Gastroesophageal sphincter (tissue), 4 donors: ENCODE measurements at regions not wholly inside any gene's neighbourhood (a gene's known extent, or its start where the extent isn't known, plus 50 kb on each side); places are given as distances from the start of the nearest gene placed in this dataset.

Experiments
- ATAC-seq: fragments of 150-250 bp; one replicate; pipeline ENCODE4 v1.9.1; 2016; ENCODE audit warnings: mild to moderate bottlenecking, moderate library complexity
- H3K27ac ChIP-seq, 4 donors: fragments of 200-600 bp; sonication (generic) in 3 of 4; 1 replicate in 3 of 4; 2 replicates in 1 of 4; pipeline ENCODE4 v1.5.1; 2016 to 2019
- H3K27me3 ChIP-seq: fragments of 200-600 bp; sonication (generic); one replicate; pipeline ENCODE4 v1.5.1; 2019
- H3K36me3 ChIP-seq, 2 donors: fragments of 200-600 bp; sonication (generic); one replicate each; pipeline ENCODE4 v1.5.1; 2019; ENCODE audit warnings: control low read depth in 1 of 2
- H3K4me1 ChIP-seq, 3 donors: fragments of 200-600 bp; sonication (generic); 1 replicate in 2 of 3; 2 replicates in 1 of 3; pipeline ENCODE4 v1.5.1; 2016 to 2019; ENCODE audit warnings: control low read depth in 2 of 3
- H3K4me3 ChIP-seq, 2 donors: fragments of 200-600 bp; sonication (generic); one replicate each; pipeline ENCODE4 v1.5.1; 2019; ENCODE audit warnings: mild to moderate bottlenecking in 1 of 2, moderate library complexity in 1 of 2
- H3K9me3 ChIP-seq, 3 donors: fragments of 200-600 bp; sonication (generic); one replicate each; pipeline ENCODE4 v1.5.1; 2017 to 2019; ENCODE audit warnings: control low read depth in 2 of 3
- CTCF ChIP-seq, 4 experiments: fragments of 200-600 bp in 2 of 4; fragments of 450-650 bp in 2 of 4; sonication (generic) in 1 of 4; IDR thresholded peaks; one replicate each; pipeline ENCODE4 v1.5.1; 2017 to 2019; ENCODE audit warnings: antibody characterized with exemption in 4 of 4, mild to moderate bottlenecking in 2 of 4, moderate library complexity in 2 of 4
- EP300 ChIP-seq: sonication (generic); formaldehyde crosslinking; IDR thresholded peaks from one replicate; pipeline ENCODE4 v1.6.1; 2017; ENCODE audit warnings: antibody characterized with exemption, mild to moderate bottlenecking
- POLR2A ChIP-seq, 2 donors: fragments of 450-650 bp; IDR thresholded peaks; one replicate each; pipeline ENCODE4 v1.6.1; 2017; ENCODE audit warnings: antibody characterized with exemption in 2 of 2, mild to moderate bottlenecking in 2 of 2, moderate library complexity in 1 of 2
- POLR2AphosphoS5 ChIP-seq: sonication (generic); formaldehyde crosslinking; IDR thresholded peaks from one replicate; pipeline ENCODE4 v1.6.1; 2017; ENCODE audit warnings: antibody characterized with exemption
- WGBS, 2 donors: methylation state at CpG; one replicate each; pipeline ENCODE4 v1.1.5; 2018; ENCODE audit warnings: low coverage in 1 of 2; 5-methylcytosine and 5-hydroxymethylcytosine counted together

- H3K27ac ChIP-seq = peak overlapping the region in 1 of 4 donors; percentile 22
These were observed 292.7 kb upstream of the RTL1 start for GRCh38 chr14:101196051-101196712.

GRCh38 chr14:101196795-101197590 is 293.5 kb upstream of the RTL1 start:
- H3K9me3 ChIP-seq = no peaks in the 10 kb centered on the region
- no peak for ATAC-seq
- H3K36me3 ChIP-seq = no peaks in the 10 kb centered on the region
- H3K27ac ChIP-seq = no peak overlapping the region
- peaks cover 0 to 17% (median 0%) of the 10 kb centered on the region in 3 donors for H3K4me1 ChIP-seq
- no peak overlapping the region for H3K4me3 ChIP-seq
- 83% methylated on average over 6 of the region's 11 CpGs; no CpG with 5 or more reads in 1 of the 2 donors for WGBS, 2 donors
- H3K27me3 ChIP-seq = no peaks in the 10 kb centered on the region
- TF ChIP-seq POLR2AphosphoS5 (no peak), CTCF (IDR thresholded peaks at IDR 0.05) (no peak), EP300 (no peak)

More at GRCh38 chr14:101196051-101196712, 292.7 kb upstream of the RTL1 start:
- no peak for ATAC-seq
- no peak for TF ChIP-seq POLR2AphosphoS5
- TF ChIP-seq CTCF (IDR thresholded peaks at IDR 0.05) = no peak
- TF ChIP-seq POLR2A (IDR thresholded peaks at IDR 0.05) = no peak
- no peak for TF ChIP-seq EP300
- H3K4me1 ChIP-seq = peaks cover 0 to 17% (median 0%) of the 10 kb centered on the region in 3 donors
- WGBS, 2 donors = 51 to 80% methylated on average over 2 to 3 of the region's 11 CpGs
- no peaks in the 10 kb centered on the region for H3K9me3 ChIP-seq
- H3K36me3 ChIP-seq = no peaks in the 10 kb centered on the region
- H3K4me3 ChIP-seq = no peak overlapping the region
- no peaks in the 10 kb centered on the region for H3K27me3 ChIP-seq

GRCh38 chr14:101197595-101198397 is 294.3 kb upstream of the RTL1 start:
- Histone ChIP-seq H3K4me1 (peaks cover 0 to 17% (median 0%) of the 10 kb centered on the region in 3 donors), H3K36me3 (no peaks in the 10 kb centered on the region), H3K9me3 (peaks cover 0 to 4% (median 0%) of the 10 kb centered on the region in 3 donors), H3K4me3 (no peak overlapping the region), H3K27me3 (no peaks in the 10 kb centered on the region), H3K27ac (no peak overlapping the region)
- 89 to 100% methylated on average over 2 to 7 of the region's 18 CpGs for WGBS, 2 donors
- no peak for TF ChIP-seq POLR2A (IDR thresholded peaks at IDR 0.05)
- TF ChIP-seq EP300 = no peak
- TF ChIP-seq CTCF (IDR thresholded peaks at IDR 0.05) = no peak
- no peak for TF ChIP-seq POLR2AphosphoS5
- no peak for ATAC-seq

GRCh38 chr14:101198398-101199027 is 295.0 kb upstream of the RTL1 start:
- no peak for ATAC-seq
- Histone ChIP-seq H3K27ac (no peak overlapping the region), H3K27me3 (no peaks in the 10 kb centered on the region), H3K9me3 (peaks cover 0 to 11% (median 0%) of the 10 kb centered on the region in 3 donors), H3K36me3 (no peaks in the 10 kb centered on the region), H3K4me3 (no peak overlapping the region), H3K4me1 (peaks cover 0 to 17% (median 0%) of the 10 kb centered on the region in 3 donors)
- 100% methylated on average over 1 to 3 of the region's 16 CpGs for WGBS, 2 donors
- TF ChIP-seq EP300 (no peak), POLR2A (IDR thresholded peaks at IDR 0.05) (no peak), POLR2AphosphoS5 (no peak), CTCF (IDR thresholded peaks at IDR 0.05) (no peak)
